ENCODE measurements at regions not wholly inside any gene's neighbourhood (a gene's known extent, or its start where the extent isn't known, plus 50 kb on each side); places are given as distances from the start of the nearest gene placed in this dataset.

GRCh38 chr2:67255933-67256615, 141.1 kb upstream of the ETAA1 start:
- Histone ChIP-seq H2BK5ac (ENCODE audit: insufficient read length, low read length) (no peak overlapping the region), H3K56ac (ENCODE audit: insufficient read length, low read depth, low read length) (no peak overlapping the region), H3K9ac (ENCODE audit: extremely low read depth, insufficient read length, low read length) (no peak overlapping the region), H2BK120ac (ENCODE audit: low read depth, low read length, poor library complexity, severe bottlenecking) (no peak overlapping the region), H3K14ac (ENCODE audit: insufficient read depth, low read length) (no peak overlapping the region), H3K9me3 (ENCODE audit: control insufficient read depth, low read depth, low read length) (no peaks in the 10 kb centered on the region), H3K4ac (ENCODE audit: low read depth, low read length) (no peak overlapping the region), H2BK12ac (ENCODE audit: insufficient read length, low read depth, low read length) (no peak overlapping the region), H3K4me1 (ENCODE audit: insufficient read depth, low read length) (no peaks in the 10 kb centered on the region), H3K27ac (ENCODE audit: insufficient read length, low read depth, low read length) (no peak overlapping the region), H3K18ac (ENCODE audit: insufficient read length, low read depth, low read length) (no peak overlapping the region), H4K20me1 (ENCODE audit: control insufficient read depth, insufficient read depth, insufficient read length) (no peaks in the 10 kb centered on the region), H4K8ac (replicated peaks; ENCODE audit: insufficient read length, low read depth, low read length) (no peak overlapping the region), H2AFZ (ENCODE audit: low read length) (no peak overlapping the region), H3T11ph (ENCODE audit: low read length) (no peak overlapping the region), H3K23me2 (ENCODE audit: insufficient read length, low read depth, low read length, poor library complexity, severe bottlenecking) (no peaks in the 10 kb centered on the region), H3K23ac (ENCODE audit: insufficient read length, low read depth, low read length) (no peak overlapping the region), H3K27me3 (ENCODE audit: insufficient read depth, low read length) (no peaks in the 10 kb centered on the region; the same call in 1 of the 2 replicates), H4K5ac (ENCODE audit: insufficient read length, low read depth, low read length) (no peak overlapping the region), H3K4me2 (ENCODE audit: insufficient read depth, insufficient read length, low read length) (no peak overlapping the region), H3K79me1 (ENCODE audit: insufficient read depth, low read depth, low read length, poor library complexity, severe bottlenecking) (no peaks in the 10 kb centered on the region), H2AK5ac (ENCODE audit: insufficient read length, low read length) (no peak overlapping the region), H2BK15ac (ENCODE audit: low read depth, low read length) (no peak overlapping the region), H2BK20ac (ENCODE audit: low read depth, low read length, poor library complexity, severe bottlenecking) (no peak overlapping the region), H3K79me2 (ENCODE audit: insufficient read depth, low read length) (no peaks in the 10 kb centered on the region), H4K91ac (ENCODE audit: insufficient read length, low read depth, low read length) (no peak overlapping the region)
- no peaks in the 10 kb centered on the region for H3K27me3 Mint-ChIP-seq (ENCODE audit: low read depth)
- DNase-seq: no peak
- no peak overlapping the region for H3K4me3 Mint-ChIP-seq
- H3K9me3 Mint-ChIP-seq: no peaks in the 10 kb centered on the region
- no peak overlapping the region for H3K27ac Mint-ChIP-seq
- no peaks in the 10 kb centered on the region for H3K4me1 Mint-ChIP-seq
- WGBS (ENCODE audit: extremely low coverage, insufficient read length, low lambda C conversion rate): no CpG with 5 or more reads among the region's 2 CpGs
- no peaks in the 10 kb centered on the region for H3K36me3 Mint-ChIP-seq (ENCODE audit: insufficient read depth in 1 of 3, low read depth in 3 of 3)
- TF ChIP-seq, protein P1, sequence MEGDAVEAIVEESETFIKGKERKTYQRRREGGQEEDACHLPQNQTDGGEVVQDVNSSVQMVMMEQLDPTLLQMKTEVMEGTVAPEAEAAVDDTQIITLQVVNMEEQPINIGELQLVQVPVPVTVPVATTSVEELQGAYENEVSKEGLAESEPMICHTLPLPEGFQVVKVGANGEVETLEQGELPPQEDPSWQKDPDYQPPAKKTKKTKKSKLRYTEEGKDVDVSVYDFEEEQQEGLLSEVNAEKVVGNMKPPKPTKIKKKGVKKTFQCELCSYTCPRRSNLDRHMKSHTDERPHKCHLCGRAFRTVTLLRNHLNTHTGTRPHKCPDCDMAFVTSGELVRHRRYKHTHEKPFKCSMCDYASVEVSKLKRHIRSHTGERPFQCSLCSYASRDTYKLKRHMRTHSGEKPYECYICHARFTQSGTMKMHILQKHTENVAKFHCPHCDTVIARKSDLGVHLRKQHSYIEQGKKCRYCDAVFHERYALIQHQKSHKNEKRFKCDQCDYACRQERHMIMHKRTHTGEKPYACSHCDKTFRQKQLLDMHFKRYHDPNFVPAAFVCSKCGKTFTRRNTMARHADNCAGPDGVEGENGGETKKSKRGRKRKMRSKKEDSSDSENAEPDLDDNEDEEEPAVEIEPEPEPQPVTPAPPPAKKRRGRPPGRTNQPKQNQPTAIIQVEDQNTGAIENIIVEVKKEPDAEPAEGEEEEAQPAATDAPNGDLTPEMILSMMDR (conservative IDR thresholded peaks at IDR 0.05): no peak

Data from H9 (cell line).